Trophoblast cell (in vitro differentiated cells and primary cell): ENCODE measurements at regions not wholly inside any gene's neighbourhood (a gene's known extent, or its start where the extent isn't known, plus 50 kb on each side); places are given as distances from the start of the nearest gene placed in this dataset.
"Not testable (repeated sequence)": the region's sequence is repeated elsewhere in the genome, so short reads cannot be mapped to it uniquely, and the experiment has no call there.

ENCODE experiments used
- DNase-seq, 2 donors: peaks; one replicate each; pipeline ENCODE4 v3.0.0-alpha.2; 2016
- H2AFZ ChIP-seq: 2 replicates; pipeline ENCODE4 v1.6.1; 2013; ENCODE audit warnings: low read length, moderate library complexity, mild to moderate bottlenecking; ENCODE audit not compliant: insufficient read depth, poor library complexity
- H2AK5ac ChIP-seq: 2 replicates; pipeline ENCODE4 v1.6.1; 2013; ENCODE audit warnings: mild to moderate bottlenecking, low read length
- H2BK120ac ChIP-seq: 2 replicates; pipeline ENCODE4 v1.6.1; 2013; ENCODE audit warnings: low read length, mild to moderate bottlenecking, moderate library complexity; ENCODE audit not compliant: insufficient read depth, poor library complexity
- H2BK12ac ChIP-seq: 2 replicates; pipeline ENCODE4 v1.6.1; 2013; ENCODE audit warnings: mild to moderate bottlenecking, low read length, moderate library complexity
- H2BK5ac ChIP-seq: 2 replicates; pipeline ENCODE4 v1.6.1; 2013; ENCODE audit warnings: low read length, low read depth, moderate library complexity, mild to moderate bottlenecking; ENCODE audit not compliant: poor library complexity
- H3K14ac ChIP-seq: 2 replicates; pipeline ENCODE4 v1.6.1; 2013; ENCODE audit warnings: mild to moderate bottlenecking, low read length
- H3K18ac ChIP-seq: 2 replicates; pipeline ENCODE4 v1.6.1; 2013; ENCODE audit warnings: mild to moderate bottlenecking, low read length
- H3K23ac ChIP-seq: 2 replicates; pipeline ENCODE4 v1.6.1; 2013; ENCODE audit warnings: low read length
- H3K27ac ChIP-seq: 2 replicates; pipeline ENCODE4 v1.5.1; 2013; ENCODE audit warnings: low read depth, mild to moderate bottlenecking, inconsistent platforms, low read length, moderate library complexity
- H3K27me3 ChIP-seq: 2 replicates; pipeline ENCODE4 v1.6.1; 2013; ENCODE audit warnings: inconsistent platforms, mild to moderate bottlenecking, low read length, moderate library complexity; ENCODE audit not compliant: insufficient read depth
- H3K36me3 ChIP-seq, 2 experiments: 1 replicate in 1 of 2; 2 replicates in 1 of 2; pipeline ENCODE4 v1.6.1; 2013; ENCODE audit warnings: low read length in 2 of 2, mild to moderate bottlenecking in 2 of 2, moderate library complexity in 1 of 2; ENCODE audit not compliant: insufficient read depth in 2 of 2, control insufficient read depth in 1 of 2
- H3K4ac ChIP-seq: 2 replicates; pipeline ENCODE4 v1.6.1; 2013; ENCODE audit warnings: low read depth, mild to moderate bottlenecking, low read length, moderate library complexity
- H3K4me1 ChIP-seq, 2 experiments: 1 replicate in 1 of 2; 2 replicates in 1 of 2; pipeline ENCODE4 v1.6.1; 2013; ENCODE audit warnings: low read length in 2 of 2, mild to moderate bottlenecking in 2 of 2, moderate library complexity in 1 of 2; ENCODE audit not compliant: insufficient read depth in 2 of 2, control insufficient read depth in 1 of 2
- H3K4me2 ChIP-seq: 2 replicates; pipeline ENCODE4 v1.6.1; 2013; ENCODE audit warnings: inconsistent platforms, mild to moderate bottlenecking, low read length, moderate library complexity
- H3K4me3 ChIP-seq: 2 replicates; pipeline ENCODE4 v1.5.1; 2013; ENCODE audit warnings: mild to moderate bottlenecking, low read depth, low read length, inconsistent platforms
- H3K79me1 ChIP-seq: one replicate; pipeline ENCODE4 v1.6.1; 2013; ENCODE audit warnings: low read length
- H3K79me2 ChIP-seq: 2 replicates; pipeline ENCODE4 v1.6.1; 2013; ENCODE audit warnings: low read length, mild to moderate bottlenecking; ENCODE audit not compliant: control insufficient read depth, insufficient read depth, poor library complexity
- H3K9ac ChIP-seq: 2 replicates; pipeline ENCODE4 v1.6.1; 2013; ENCODE audit warnings: mild to moderate bottlenecking, low read length
- H3K9me3 ChIP-seq: 2 replicates; pipeline ENCODE4 v1.6.1; 2013; ENCODE audit warnings: low read depth, mild to moderate bottlenecking, control low read depth, inconsistent platforms, low read length; ENCODE audit not compliant: insufficient read depth
- H4K12ac ChIP-seq: 2 replicates; pipeline ENCODE4 v1.6.1; 2013; ENCODE audit warnings: low read depth, mild to moderate bottlenecking, low read length, moderate library complexity
- H4K8ac ChIP-seq: 2 replicates; pipeline ENCODE4 v1.6.1; 2013; ENCODE audit warnings: low read depth, mild to moderate bottlenecking, low read length, moderate library complexity
- H4K91ac ChIP-seq: one replicate; pipeline ENCODE4 v1.6.1; 2013; ENCODE audit warnings: low read depth, mild to moderate bottlenecking, low read length, moderate library complexity
- WGBS: extraction: QIAGEN DNeasy Blood & Tissue Kit; methylation state at CpG from one replicate; pipeline ENCODE4 v1.1.7; 2013; ENCODE audit warnings: missing lambda C conversion rate; ENCODE audit not compliant: insufficient read length, insufficient coverage; ENCODE audit errors: extremely low coverage; 5-methylcytosine and 5-hydroxymethylcytosine counted together

DNA sequence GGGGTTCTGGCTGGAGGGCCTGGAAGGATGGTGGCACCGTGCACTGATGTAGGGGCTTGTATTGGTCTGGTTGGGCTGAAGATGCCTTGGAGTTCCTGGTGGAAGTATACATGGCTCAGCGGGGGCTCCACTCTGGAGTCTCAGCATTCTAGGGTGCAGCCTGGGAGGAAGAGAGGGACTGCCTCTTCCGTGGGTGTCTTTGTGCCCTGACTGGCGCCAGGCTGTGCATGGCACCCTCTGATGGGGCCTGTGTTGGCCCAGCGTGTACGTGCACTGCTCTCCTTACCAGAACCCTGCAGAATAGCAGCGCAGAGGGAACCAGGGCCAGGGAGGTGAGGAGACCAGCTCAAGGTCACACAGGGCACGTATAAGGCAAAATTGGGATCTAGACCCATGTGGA, 97.0 kb downstream of the CRLF3 start:
- not testable (repeated sequence) for H3K23ac ChIP-seq, H3K4me2 ChIP-seq, H3K18ac ChIP-seq, H2BK5ac ChIP-seq, H2AK5ac ChIP-seq, H2BK120ac ChIP-seq, H3K36me3 ChIP-seq, H4K12ac ChIP-seq, H3K27me3 ChIP-seq, H3K14ac ChIP-seq, H4K91ac ChIP-seq, H2AFZ ChIP-seq, H3K9ac ChIP-seq, H4K8ac ChIP-seq, DNase-seq, H3K27ac ChIP-seq, H2BK12ac ChIP-seq, H3K79me1 ChIP-seq, H3K4me3 ChIP-seq, H3K9me3 ChIP-seq
- peaks cover 6 to 10% of the 10 kb centered on the region in 2 experiments for H3K4me1 ChIP-seq
- peak overlapping the region; percentile 2 for H3K4ac ChIP-seq
- no CpG with 5 or more reads among the region's 8 CpGs for WGBS
- H3K79me2 ChIP-seq = peaks cover 11% of the 10 kb centered on the region

DNA sequence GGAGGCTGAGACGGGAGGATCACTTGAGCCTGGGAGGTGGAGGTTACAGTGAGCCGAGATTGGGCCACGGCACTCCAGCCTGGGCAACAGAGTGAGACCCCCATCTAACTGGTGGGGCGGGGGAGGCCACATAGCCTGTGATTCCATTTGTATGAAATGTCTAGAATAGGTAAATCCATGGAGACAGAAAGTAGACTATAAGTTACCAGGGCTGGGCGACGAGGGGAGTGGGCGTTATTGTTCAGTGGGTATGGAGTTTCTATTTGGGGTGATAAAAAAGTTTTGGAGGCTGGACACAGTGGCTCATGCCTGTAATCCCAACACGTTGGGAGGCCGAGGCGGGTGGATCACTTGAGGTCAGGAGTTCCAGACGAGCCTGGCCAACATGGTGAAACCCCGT, 97.8 kb downstream of the CRLF3 start:
- H4K91ac ChIP-seq, H3K14ac ChIP-seq, H4K12ac ChIP-seq, H3K23ac ChIP-seq, H3K27ac ChIP-seq, H2AFZ ChIP-seq, H4K8ac ChIP-seq, H2BK5ac ChIP-seq, H2BK12ac ChIP-seq, H2AK5ac ChIP-seq, H2BK120ac ChIP-seq, H3K4me3 ChIP-seq, H3K4ac ChIP-seq, H3K79me1 ChIP-seq, H3K36me3 ChIP-seq, H3K9ac ChIP-seq, DNase-seq, H3K27me3 ChIP-seq, H3K18ac ChIP-seq, H3K4me2 ChIP-seq, H3K9me3 ChIP-seq: not testable (repeated sequence)
- H3K79me2 ChIP-seq = peaks cover 11% of the 10 kb centered on the region
- peaks cover 6 to 10% of the 10 kb centered on the region in 2 experiments for H3K4me1 ChIP-seq
- WGBS = no CpG with 5 or more reads among the region's 12 CpGs

DNA sequence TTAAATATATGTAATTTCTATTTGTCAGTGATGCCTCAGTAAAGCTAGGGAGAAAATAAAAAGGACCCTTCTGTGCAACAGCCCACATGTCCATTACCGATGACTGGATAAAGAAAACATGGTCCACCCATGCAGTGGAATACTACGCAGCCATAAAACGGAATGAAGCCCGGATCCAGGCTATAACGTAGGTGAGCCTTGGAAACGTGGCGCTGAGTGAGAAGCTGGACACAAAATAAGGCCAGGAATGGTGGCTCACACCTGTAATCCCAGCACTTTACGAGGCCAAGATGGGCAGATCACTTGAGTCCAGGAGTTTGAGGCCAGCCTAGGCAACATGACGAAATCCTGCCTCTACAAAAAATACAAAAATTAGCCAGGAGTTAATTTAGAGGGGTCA, 98.2 kb downstream of the CRLF3 start:
- H3K27me3 ChIP-seq, H3K23ac ChIP-seq, H3K4me2 ChIP-seq, H2BK5ac ChIP-seq, H4K12ac ChIP-seq, H3K18ac ChIP-seq, H3K79me1 ChIP-seq, DNase-seq, H3K9ac ChIP-seq, H3K4me3 ChIP-seq, H2BK120ac ChIP-seq, H3K9me3 ChIP-seq, H4K8ac ChIP-seq, H3K27ac ChIP-seq, H3K36me3 ChIP-seq, H2AFZ ChIP-seq, H2AK5ac ChIP-seq, H3K79me2 ChIP-seq, H4K91ac ChIP-seq, H3K14ac ChIP-seq, H2BK12ac ChIP-seq: not testable (repeated sequence)
- no CpG with 5 or more reads among the region's 9 CpGs for WGBS
- Histone ChIP-seq H3K4me1 (peaks cover 6 to 10% of the 10 kb centered on the region in 2 experiments), H3K4ac (peak overlapping the region; percentile 47)

DNA sequence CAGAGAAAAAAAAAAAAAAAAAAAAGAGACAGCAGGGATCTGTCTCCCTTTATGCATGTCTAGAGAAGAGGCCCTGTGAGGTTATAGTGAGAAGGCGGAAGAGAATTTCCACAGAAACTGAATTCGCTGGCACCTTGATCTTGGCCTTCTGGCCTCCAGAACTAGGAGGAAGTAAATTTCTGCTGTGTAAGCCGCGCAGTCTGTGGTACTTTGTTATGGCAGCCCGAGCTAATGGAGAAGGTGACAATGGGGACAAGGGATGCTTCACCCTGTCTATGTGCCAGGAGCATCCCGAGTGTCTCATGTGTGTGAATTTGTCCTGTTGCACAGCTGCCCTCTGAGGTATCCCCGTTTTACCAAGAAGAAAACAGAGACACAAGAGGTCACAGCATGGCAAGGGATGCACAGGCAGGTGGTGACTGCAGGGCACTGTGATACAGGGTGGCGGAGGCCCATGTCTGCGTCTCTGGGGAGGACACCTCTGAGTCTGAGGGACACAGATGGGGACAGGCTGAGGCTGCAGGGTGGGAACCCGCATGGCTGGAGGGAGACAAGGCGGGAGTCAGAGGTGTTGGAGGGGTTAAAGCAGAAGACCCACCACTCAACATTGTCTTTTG, 100.3 kb downstream of the CRLF3 start:
- not testable (repeated sequence) for H3K4me2 ChIP-seq, H3K4me3 ChIP-seq, H3K9me3 ChIP-seq, H3K36me3 ChIP-seq, H4K12ac ChIP-seq, H3K14ac ChIP-seq, DNase-seq, H2BK12ac ChIP-seq, H2BK5ac ChIP-seq, H2AFZ ChIP-seq, H4K8ac ChIP-seq, H3K23ac ChIP-seq, H3K9ac ChIP-seq, H3K4ac ChIP-seq, H3K27ac ChIP-seq, H3K27me3 ChIP-seq, H2AK5ac ChIP-seq, H3K79me1 ChIP-seq, H2BK120ac ChIP-seq, H4K91ac ChIP-seq
- no CpG with 5 or more reads among the region's 11 CpGs for WGBS
- Histone ChIP-seq H3K79me2 (peaks cover 13% of the 10 kb centered on the region), H3K4me1 (peaks cover 6 to 10% of the 10 kb centered on the region in 2 experiments), H3K18ac (peak overlapping the region; percentile 18)
